IPS DF 4.7 (cell line): ENCODE measurements at regions not wholly inside any gene's neighbourhood (a gene's known extent, or its start where the extent isn't known, plus 50 kb on each side); places are given as distances from the start of the nearest gene placed in this dataset.
A peak's percentile ranks its signal among the peaks of the same experiment; 100 is the strongest.
"Not testable (repeated sequence)": the region's sequence is repeated elsewhere in the genome, so short reads cannot be mapped to it uniquely, and the experiment has no call there.

Experiments used
- DNase-seq: peaks from one replicate; pipeline ENCODE4 v3.0.0-alpha.2; 2013; ENCODE audit warnings: low spot score; ENCODE audit errors: extremely low read depth

DNA sequence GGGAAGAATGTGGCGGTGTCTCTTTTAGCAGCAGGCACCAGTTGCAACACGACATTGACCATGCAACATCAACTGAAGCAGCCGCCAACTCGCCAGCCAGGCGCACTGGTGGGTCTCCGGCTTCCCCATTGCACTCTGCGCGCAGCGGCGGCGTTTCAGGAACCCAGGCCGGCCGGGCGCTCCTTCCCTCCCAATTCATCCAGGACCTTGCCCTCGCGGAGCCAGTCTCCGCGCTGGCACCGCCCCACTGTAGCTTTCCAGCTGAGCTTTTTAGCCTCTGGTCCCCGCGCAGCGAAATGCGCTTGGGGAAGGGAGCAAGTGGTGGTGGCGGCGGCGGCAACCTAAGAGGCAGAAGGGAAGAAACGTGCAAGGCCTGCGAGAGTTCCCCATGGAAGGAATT is 297.9 kb upstream of the RIMS1 start:
- no peak for DNase-seq

DNA sequence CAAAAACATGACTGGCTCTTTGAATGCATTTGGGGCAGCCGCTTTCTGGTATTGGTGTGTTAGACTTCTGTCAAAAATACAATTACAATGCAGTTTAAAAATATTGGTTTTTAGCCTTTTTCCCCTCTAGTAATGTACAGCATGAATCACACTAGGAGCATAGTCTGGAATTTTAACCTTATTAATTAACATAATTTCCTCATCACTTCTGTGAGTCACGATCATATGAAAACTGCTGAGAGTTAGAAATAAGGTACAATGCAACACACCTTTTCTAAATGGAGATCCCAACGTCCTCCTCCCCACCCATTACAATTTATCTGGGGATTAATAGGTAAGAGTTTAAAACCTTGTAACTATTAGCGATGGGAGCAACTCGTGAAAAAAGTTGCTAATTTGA is 297.1 kb upstream of the RIMS1 start:
- no peak for DNase-seq

DNA sequence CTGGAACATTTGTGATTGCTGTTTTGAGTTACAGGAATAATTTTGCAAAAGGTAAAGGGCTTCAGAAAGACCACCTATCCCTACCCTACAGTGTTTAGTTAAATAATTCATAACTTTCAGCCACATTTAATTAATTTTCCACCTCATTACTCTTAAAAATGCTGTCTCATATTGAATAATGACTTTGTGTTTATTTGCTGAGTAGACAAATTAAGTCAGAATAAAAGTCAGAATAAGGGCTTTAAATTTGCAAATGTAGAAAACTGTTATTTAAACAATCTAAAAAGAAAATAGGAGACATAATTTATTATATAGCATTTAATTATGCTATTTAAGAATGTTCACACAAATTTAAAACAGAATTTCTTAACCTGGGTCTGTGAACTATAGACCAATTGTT is 293.7 kb upstream of the RIMS1 start:
- DNase-seq = no peak

DNA sequence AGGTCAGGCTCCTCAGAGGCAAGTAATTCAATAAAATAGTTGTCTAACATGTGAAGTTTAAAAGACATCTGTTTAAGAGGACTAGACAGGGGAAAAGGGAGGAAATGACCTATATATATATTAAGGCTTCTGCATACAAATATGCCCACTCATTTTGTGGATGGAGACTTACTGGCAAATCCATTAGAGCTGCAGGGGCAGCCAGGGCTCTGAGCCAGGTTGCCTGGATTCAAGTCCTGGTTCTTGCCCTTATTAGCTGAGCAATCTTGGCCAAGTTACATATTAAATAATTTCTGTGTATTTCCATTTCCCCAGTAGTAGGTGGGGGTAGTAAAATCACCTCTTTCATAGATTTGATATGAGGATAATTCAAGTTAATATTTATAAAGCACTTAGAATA is 287.0 kb upstream of the RIMS1 start:
- DNase-seq = no peak

DNA sequence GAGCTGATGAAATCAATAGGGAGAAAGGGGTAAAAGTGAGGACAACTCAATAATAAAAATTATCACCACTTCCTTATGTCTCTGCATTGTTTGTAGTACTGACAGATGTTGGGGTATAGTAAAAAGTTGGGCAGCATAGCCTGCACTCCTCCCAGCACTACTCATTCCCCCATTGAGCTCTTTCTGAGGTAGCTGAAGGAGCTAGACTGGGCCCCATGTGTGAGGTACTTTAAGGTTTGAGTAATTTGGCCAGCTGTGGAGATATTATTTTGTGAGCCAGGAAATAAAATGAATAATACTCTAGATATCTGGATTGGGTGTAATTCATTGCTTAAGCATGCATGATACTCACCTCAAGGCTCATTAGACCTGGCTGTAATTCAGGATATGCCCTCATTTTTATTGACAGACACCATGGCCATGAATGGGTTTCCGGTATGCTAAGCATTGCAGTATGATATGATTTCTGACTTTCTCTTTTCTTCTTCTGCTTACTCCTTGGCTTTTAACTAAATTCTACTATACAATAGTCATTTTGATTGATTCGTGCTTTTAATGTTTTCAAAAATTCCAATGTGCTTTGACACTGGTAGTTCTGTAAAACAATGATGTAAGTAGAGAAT is 283.9 kb upstream of the RIMS1 start:
- DNase-seq = no peak

DNA sequence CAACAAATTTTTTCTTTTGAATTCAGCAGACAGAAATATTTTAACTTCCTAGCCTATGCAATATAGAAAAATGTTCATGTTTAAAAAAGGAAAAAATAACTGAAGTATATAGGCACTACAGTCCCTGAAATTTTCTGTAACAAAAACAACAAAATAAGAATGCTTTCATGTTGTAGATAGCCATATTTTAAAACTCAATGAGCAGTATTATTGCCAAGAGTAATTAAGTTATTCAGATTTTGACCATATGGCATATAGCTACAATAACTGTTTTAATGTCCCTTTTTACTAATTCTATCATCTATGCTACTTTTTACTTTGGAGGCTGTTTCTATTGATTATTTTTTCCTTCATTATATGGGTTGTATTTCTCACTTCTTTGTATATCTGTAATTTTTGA is 283.3 kb upstream of the RIMS1 start:
- no peak for DNase-seq

DNA sequence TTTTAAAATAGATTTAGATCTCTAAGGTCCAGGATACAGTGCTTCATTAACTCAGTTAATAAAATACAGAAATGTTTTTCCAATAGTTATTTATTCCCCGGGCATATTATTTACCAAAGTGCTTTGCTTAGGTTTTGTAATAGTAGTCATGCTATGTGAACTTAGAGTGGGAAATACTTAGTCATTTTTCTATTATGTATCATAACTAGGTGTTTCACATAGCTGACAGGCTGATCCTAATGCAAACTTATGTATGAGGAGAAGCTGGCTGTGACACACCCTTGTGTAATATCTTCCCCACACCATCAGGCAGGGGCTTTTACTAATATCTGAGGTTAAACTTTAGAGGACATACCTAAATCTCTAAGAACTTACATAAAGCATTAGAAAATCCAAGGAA is 277.7 kb upstream of the RIMS1 start:
- DNase-seq = no peak

DNA sequence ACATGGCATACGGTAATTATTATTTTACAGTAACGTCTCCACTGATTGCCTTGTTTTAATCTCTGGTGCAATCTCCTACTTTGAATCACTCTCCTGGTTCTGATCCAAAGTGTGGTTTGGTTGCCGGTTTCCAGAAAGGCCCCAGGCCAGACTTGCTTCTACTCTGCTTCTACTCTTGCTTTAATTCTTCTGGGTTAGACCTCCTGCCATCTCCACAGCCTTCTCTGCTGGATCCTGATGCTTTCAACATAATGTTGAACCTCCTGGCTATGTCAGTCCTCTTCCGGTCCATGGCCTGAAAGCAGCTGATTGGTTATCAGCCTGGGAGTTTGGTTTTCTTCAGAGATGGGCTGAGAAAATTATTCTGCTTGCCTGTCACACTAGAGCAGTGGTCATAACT is 266.5 kb upstream of the RIMS1 start:
- no peak for DNase-seq

DNA sequence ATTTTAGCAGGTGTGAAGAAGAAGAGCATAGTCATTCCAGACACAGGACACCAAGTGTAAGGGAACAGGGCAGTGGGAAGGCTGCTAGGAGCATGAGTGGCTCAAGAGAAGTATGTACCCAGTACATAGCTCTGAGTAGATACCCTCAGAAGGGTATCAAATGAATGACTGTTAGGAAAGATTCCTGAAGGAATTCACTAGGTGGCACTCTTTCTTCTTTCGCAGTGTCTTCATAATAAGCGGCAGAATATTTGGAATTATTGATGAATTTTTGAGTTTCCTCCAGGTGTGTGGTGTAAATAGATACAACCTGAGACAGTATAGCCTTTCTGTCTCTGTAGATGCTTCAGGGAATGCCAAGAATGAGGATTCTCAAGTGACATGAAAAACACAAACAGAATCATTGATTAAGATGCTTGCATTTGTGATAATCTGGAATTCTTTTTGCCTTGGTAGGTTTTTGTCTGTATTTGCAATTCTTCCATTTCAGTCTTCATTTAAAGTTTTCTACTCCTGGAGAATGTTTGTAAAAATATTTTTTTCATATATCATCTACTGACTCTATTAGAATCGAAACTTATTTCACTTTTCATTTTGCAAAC is 264.3 kb upstream of the RIMS1 start:
- DNase-seq = peak; percentile 7

DNA sequence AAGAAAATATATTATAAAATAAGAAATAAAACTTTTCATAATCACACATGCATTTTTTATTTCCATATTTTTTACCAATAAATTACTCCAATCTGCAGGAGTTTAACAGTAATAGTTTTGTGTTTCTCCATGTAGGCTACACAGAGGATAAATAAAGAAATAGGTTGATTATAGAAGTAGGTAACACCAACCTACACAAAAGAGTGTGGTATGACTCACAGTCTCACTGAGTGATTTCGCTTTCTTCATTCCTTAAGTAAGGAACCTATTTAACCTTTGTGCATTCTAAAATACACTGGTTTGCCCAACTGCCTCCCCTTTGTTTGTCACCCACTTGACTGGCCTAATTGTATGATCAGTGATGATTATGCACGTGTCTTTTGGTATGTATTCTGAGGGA is 244.2 kb upstream of the RIMS1 start:
- DNase-seq = no peak

DNA sequence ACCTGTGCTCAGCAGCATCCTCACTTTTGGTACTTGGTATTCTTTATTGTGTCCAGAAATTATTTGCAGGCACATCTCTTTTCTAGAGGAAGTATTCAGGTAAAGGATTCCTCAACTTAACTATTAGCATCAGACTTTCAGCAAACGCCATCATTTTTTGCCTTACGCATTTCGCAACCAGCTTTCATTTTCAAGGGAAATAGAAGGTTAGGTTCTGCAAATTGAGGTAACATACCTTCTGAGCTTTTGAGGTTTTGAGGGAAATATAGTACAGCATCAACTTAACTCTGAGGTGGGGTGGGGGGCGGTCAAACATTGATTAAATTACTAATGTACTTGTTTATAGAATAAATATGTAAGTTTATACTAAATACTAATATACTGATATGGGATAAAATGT is 243.6 kb upstream of the RIMS1 start:
- DNase-seq = no peak

DNA sequence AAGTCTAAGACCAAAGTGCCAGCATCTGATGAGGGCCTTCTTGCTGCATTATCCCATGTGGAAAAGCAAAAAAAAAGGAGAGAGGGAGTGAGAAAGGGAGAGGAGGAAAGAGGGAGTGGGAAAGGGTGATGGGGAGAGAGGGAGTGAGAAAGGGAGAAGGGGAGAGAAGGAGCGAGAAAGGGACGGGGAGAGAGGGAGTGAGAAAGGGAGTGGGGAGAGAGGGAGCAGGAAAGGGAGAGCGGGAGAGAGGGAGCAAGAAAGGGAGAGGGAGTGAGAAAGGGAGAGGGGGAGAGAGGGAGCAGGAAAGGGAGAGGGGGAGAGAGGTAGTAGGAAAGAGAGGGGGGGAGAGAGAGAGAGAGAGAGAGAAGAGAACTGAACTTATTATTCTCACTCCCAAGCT is 241.1 kb upstream of the RIMS1 start:
- no peak for DNase-seq

DNA sequence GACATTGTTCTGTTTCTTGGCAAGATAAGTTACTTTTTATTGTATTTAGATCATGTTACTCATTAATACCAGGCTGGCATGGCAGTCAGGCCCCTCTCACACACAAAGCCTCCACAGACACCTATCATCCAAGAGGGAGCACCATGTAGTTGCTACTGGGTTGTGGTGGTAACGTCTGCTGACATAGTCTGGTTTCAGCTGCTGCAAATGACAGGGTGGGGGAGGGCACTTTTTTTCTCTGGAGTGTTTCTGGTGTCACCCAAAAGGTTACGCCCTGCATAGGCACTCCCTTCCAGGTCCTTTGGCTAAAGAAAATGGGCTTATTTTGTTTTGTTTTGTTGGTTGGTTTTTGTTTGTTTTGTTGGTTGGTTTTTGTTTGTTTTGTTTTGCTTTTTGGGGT is 236.4 kb upstream of the RIMS1 start:
- DNase-seq = no peak

DNA sequence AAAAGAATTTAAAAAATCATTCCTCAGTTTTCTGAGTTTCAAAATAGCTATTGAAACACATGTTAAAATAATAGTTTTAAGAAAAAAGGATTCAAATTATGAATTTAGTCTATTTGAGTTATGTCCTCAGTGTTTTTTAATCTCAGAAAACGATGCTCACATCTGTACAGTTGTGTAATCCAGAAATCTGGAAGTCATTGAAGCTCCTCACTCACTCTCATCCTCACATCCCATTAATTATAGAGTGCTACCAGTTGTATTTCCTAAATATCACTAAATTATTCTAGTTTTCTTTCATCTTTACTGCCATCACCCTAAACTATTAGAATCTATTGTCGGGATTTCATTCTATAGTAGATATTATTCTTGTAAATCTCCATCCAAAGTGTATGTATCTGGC is 234.7 kb upstream of the RIMS1 start:
- no peak for DNase-seq

DNA sequence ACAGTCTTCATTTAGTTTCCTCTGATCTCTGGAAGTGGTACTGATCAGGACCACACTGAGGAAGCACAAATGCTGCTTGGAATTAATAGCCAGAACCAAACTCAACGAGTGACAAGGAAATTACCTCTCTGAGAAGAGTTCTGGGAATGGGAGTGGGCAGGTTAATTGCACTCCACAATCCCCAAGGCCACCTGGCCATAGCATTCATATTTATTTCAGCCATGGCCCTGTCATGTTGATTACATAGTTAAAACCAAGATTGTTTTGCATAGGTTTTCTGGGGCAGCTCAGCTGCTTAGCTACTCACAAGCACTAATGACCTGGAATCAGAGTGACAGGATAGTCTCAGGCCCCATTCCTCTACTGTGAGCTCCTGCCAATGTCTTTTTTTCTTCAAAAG is 230.2 kb upstream of the RIMS1 start:
- no peak for DNase-seq

DNA sequence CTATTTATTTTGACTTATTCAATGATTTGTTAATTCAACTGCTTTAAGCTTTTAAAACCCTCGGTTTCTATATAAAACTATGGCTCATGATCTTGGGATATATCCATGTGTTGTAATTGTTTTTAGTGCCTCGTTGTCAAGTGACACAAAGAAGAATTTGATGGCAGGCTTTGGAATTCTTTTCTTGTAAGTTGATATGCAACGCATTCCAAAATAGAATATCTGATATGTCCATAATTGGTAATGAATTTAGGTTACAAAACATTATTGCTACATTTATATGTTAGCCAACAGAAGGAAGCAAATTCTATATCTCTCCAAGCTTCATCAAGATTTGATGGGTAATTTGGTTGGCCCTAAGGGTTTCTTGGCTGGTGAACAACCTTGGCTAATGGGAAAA is 220.4 kb upstream of the RIMS1 start:
- DNase-seq = no peak

DNA sequence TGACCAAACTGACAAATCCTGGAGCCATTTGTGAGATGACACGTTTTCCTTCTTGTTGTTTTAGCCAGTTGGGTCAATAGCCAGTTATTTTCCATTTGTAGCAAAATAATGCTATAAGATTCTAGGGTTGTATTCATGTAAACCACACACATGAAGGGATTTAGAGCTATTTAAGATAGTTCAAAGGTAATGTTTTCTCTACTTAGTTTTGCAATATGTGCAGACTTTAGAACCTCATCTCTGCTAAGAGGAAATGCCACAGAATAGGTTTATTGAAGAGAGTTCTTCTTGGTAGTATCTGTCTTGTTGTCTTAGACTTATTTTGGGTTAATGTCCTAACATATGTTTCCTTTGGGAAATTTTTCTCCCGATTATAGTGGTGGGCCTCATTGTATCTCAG is 213.5 kb upstream of the RIMS1 start:
- no peak for DNase-seq

DNA sequence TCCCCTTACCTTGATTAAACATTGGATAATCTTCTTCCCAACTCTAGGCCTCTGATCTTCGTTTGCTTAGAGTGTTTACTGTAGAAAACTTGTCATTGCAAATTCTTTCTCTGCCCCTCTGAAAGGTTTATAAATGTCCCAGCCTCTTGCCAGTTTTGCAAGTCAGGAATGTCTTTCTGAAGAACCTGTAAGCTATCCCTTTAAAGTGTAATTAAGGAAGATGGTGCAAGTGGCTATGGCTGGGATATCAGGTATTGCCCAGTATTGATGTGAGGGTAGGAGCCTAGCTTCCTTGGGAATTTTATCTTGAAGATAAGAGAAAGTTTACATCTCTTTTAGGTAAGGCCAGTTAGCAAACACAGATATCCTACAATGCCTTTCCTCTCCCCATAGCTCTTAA is 211.0 kb upstream of the RIMS1 start:
- DNase-seq = no peak

DNA sequence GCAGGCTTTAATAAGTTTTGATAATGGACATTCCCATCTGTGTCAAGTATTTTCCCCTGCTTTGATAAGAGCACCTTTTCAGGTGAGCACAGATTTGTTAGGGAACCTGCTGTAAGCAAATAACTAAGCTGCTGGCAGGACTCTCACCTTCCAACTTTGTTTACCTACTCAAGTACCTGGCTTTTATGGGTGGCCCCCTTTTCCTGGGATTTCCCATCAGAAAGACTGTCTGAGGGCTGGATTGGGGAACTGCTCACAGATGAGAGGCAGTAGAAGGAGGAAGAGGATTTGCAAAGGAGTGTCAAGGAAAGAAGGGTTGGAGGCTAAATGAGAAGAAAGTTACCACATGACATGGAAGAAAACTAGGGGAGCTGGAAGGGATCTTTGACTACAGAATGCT is 210.1 kb upstream of the RIMS1 start:
- no peak for DNase-seq

DNA sequence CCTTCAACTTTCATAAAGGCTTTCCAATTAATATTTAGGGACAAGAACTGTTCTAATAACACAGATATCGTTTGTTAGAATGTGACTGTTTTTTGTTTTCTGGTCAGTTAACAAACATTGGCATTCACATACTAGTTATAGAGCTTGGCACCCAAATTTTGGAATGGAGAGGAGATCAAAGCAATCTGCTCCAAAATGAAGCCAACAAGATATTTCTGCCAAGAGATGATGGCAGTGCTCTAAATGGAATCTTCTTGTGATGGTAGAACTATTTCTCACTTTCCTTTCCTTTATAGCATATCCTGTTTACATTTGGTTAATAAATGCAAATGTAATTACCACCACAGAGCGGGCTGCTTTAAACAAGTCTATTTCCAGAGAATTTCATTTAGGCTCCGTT is 208.3 kb upstream of the RIMS1 start:
- no peak for DNase-seq

DNA sequence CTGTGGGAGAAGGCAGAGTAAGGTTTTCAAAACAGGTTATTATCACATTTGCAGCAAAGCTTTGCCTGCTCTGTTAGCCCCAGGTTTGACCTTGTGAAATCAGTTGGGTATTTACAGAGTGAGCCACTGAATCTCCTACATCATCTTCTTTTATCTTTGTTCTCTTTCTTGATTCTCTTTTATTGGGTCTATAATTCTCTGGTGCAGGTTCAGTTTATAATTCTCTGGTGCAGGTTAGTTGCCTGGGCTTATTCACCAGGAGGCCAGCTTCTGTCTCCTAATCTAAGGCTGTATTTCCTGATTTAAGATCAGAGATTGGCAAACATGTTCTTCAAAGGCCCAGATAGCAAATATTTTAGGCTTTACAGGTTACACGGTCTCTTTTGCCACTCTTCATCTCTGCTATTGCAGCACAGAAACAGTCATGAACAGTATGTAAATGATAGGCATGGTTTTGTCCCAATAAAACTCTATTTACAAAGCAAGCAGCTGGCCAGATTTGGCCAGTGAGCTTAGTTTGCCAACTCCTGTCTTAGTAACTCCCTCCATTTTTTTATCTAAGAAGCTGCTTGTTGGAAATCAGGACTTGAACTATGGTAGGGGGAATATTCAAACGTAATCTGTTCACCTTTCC is 205.0 kb upstream of the RIMS1 start:
- DNase-seq = no peak

DNA sequence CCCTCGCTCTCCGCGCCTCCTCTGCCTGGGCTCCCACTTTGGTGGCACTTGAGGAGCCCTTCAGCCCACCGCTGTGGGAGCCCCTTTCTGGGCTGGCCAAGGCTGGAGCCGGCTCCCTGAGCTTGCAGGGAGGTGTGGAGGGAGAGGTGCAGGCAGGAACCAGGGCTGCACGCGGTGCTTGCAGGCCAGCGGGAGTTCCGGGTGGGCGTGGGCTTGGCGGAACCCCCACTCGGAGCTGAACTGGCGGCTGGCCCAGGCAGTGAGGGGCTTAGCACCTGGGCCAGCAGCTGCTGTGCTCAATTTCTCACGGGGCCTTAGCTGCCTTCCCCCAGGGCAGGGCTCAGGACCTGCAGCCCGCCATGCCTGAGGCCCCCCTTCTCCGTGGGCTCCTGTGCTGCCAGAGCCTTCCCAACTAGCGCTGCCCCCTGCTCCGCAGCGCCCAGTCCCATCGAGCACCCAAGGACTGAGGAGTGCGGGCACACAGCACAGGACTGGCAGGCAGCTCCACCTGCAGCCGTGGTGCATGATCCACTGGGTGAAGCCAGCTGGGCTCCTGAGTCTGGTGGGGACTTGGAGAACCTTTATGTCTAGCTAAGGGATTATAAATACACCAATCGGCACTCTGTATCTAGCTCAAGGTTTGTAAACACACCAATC is 200.2 kb upstream of the RIMS1 start:
- DNase-seq = not testable (repeated sequence)

DNA sequence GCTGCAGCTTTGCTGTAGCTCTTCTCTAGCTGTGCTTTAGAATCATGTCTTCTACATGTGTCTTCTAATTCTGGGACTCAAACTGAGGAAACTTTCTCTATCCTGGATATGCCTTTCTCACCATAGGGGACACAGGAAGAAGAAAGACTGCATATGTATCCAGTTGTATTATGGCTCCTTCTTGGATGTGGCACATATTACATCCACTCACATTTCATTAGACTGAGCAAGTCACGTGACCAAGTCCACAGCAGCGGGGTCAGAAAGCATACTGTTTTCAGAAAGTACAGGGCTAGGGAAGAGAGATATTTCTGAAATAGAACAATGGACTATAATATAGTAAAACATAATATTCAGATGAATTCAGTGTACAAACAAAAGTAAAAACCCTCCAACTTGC is 187.6 kb upstream of the RIMS1 start:
- no peak for DNase-seq
